GM23338 (cell line): ENCODE measurements at regions not wholly inside any gene's neighbourhood (a gene's known extent, or its start where the extent isn't known, plus 50 kb on each side); places are given as distances from the start of the nearest gene placed in this dataset.
A peak's percentile ranks its signal among the peaks of the same experiment; 100 is the strongest.

ENCODE experiments used
- ATAC-seq: fragments of 200-7000 bp; cut with Tn5 transposase; 3 replicates; pipeline ENCODE4 v1.9.1; 2020
- DNase-seq: peaks from one replicate; pipeline ENCODE4 v3.0.0-alpha.2; 2015; ENCODE audit warnings: low spot score
- H2AFZ ChIP-seq: fragments of 200-600 bp; sonication (generic); 2 replicates; pipeline ENCODE4 v1.8.0; 2016; ENCODE audit warnings: antibody characterized with exemption, mild to moderate bottlenecking, moderate library complexity
- H3F3A ChIP-seq: fragments of 200-600 bp; sonication (generic); replicated peaks from 2 replicates; pipeline ENCODE4 v1.8.0; 2017; ENCODE audit warnings: antibody characterized with exemption, mixed run types, low read depth
- H3K27ac ChIP-seq: fragments of 200-600 bp; sonication (generic); 2 replicates; pipeline ENCODE4 v1.6.1; 2016; ENCODE audit warnings: low read depth
- H3K27me3 ChIP-seq: fragments of 200-600 bp; sonication (generic); 2 replicates; pipeline ENCODE4 v1.8.0; 2016; ENCODE audit warnings: mild to moderate bottlenecking, mixed run types, moderate library complexity; ENCODE audit not compliant: insufficient read depth
- H3K36me3 ChIP-seq: fragments of 200-600 bp; sonication (generic); 2 replicates; pipeline ENCODE4 v1.8.0; 2016; ENCODE audit warnings: mild to moderate bottlenecking; ENCODE audit not compliant: insufficient read depth
- H3K4me1 ChIP-seq: fragments of 200-600 bp; sonication (generic); 2 replicates; pipeline ENCODE4 v1.8.0; 2016; ENCODE audit warnings: mild to moderate bottlenecking, moderate library complexity; ENCODE audit not compliant: insufficient read depth
- H3K4me2 ChIP-seq: fragments of 200-600 bp; sonication (generic); 2 replicates; pipeline ENCODE4 v1.7.1; 2017; ENCODE audit warnings: mixed run types
- H3K4me3 ChIP-seq: fragments of 200-600 bp; sonication (generic); 2 replicates; pipeline ENCODE4 v1.6.1; 2016; ENCODE audit warnings: mixed run types
- H3K79me2 ChIP-seq: fragments of 200-600 bp; sonication (generic); replicated peaks from 2 replicates; pipeline ENCODE4 v1.8.0; 2017; ENCODE audit warnings: mild to moderate bottlenecking; ENCODE audit not compliant: insufficient read depth
- H3K9me2 ChIP-seq: fragments of 200-600 bp; sonication (generic); 2 replicates; pipeline ENCODE4 v1.8.0; 2017; ENCODE audit not compliant: insufficient read depth
- H4K20me1 ChIP-seq: fragments of 200-600 bp; sonication (generic); replicated peaks from 2 replicates; pipeline ENCODE4 v1.8.0; 2017; ENCODE audit warnings: mild to moderate bottlenecking; ENCODE audit not compliant: insufficient read depth
- H3K27ac Mint-ChIP-seq: 2 replicates; pipeline ENCODE4 v1.8.0; 2020; ENCODE audit warnings: inconsistent platforms, mild to moderate bottlenecking, moderate library complexity, mixed read lengths
- H3K27me3 Mint-ChIP-seq: 3 replicates; pipeline ENCODE4 v1.8.0; 2022; ENCODE audit warnings: low read depth, mild to moderate bottlenecking, moderate library complexity, mixed read lengths, inconsistent platforms; ENCODE audit not compliant: insufficient read depth, poor library complexity
- H3K36me3 Mint-ChIP-seq: 3 replicates; pipeline ENCODE4 v1.8.0; 2021; ENCODE audit warnings: low read depth, mild to moderate bottlenecking, inconsistent platforms, moderate library complexity, mixed read lengths
- H3K4me1 Mint-ChIP-seq: 3 replicates; pipeline ENCODE4 v1.8.0; 2020; ENCODE audit warnings: mild to moderate bottlenecking, inconsistent platforms, mixed read lengths
- H3K4me3 Mint-ChIP-seq: 3 replicates; pipeline ENCODE4 v1.8.0; 2021; ENCODE audit warnings: moderate library complexity, mild to moderate bottlenecking, inconsistent platforms, mixed read lengths
- H3K9me3 Mint-ChIP-seq: 3 replicates; pipeline ENCODE4 v1.8.0; 2020; ENCODE audit warnings: moderate library complexity, mild to moderate bottlenecking, inconsistent platforms, mixed read lengths
- CREB1 ChIP-seq: fragments of 250-450 bp; sonication (Bioruptor Pico); IDR thresholded peaks from 2 replicates; pipeline ENCODE4 v1.5.0; 2020; ENCODE audit warnings: low read depth, mild to moderate bottlenecking, moderate library complexity
- CTCF ChIP-seq, 2 experiments: fragments of 200-600 bp in 1 of 2; sonication (generic) in 1 of 2; conservative IDR thresholded peaks; 2 replicates each; pipeline versions ENCODE4 v1.5.1 to v1.6.1; 2016 to 2017; ENCODE audit warnings: antibody characterized with exemption in 2 of 2, low read depth in 2 of 2, mild to moderate bottlenecking in 2 of 2, moderate library complexity in 1 of 2
- ETS1 ChIP-seq: IDR thresholded peaks from 2 replicates; pipeline ENCODE4 v1.6.1; 2016; ENCODE audit warnings: antibody characterized with exemption
- EZH2 ChIP-seq: fragments of 200-600 bp; sonication (generic); IDR thresholded peaks from one replicate; pipeline ENCODE4 v1.8.0; 2017; ENCODE audit warnings: antibody characterized with exemption, mild to moderate bottlenecking, low read depth; ENCODE audit not compliant: unreplicated experiment
- EZH2phosphoT487 ChIP-seq: fragments of 200-600 bp; sonication (generic); IDR thresholded peaks from one replicate; pipeline ENCODE4 v1.8.1; 2018; ENCODE audit warnings: antibody characterized with exemption; ENCODE audit not compliant: unreplicated experiment
- NANOG ChIP-seq: IDR thresholded peaks from 2 replicates; pipeline ENCODE4 v1.6.1; 2016; ENCODE audit warnings: antibody characterized with exemption, borderline replicate concordance
- STAT1 ChIP-seq: IDR thresholded peaks from one replicate; pipeline ENCODE4 v1.6.1; 2016; ENCODE audit warnings: antibody characterized with exemption; ENCODE audit not compliant: unreplicated experiment
- ZNF114 ChIP-seq: fragments of 250-450 bp; sonication (Bioruptor Pico); IDR thresholded peaks from 2 replicates; pipeline ENCODE4 v1.5.0; 2020; ENCODE audit warnings: mild to moderate bottlenecking, moderate library complexity
- ZNF331 ChIP-seq: fragments of 250-450 bp; sonication (Bioruptor Pico); IDR thresholded peaks from 2 replicates; pipeline ENCODE4 v1.5.0; 2020; ENCODE audit warnings: low read depth, mild to moderate bottlenecking, moderate library complexity

DNA sequence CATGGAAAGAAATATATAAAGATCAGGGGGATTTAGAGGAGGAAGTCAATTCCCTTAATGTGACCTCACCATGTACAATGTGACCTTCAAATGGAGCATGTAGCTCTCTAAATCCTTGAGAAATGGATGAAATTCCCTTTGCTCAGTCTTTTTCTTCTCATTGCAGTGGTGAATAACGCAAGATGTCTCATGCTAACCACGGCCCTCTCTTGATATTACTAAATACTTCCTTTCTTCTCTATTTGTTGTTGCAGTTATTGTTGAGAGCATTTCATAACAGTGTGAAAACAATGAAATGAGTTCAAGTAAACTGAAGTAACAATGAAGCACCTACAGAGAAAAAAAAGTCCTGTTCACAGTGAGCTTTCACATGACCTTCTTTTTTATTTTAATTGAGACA lies 55.6 kb downstream of the ZNF281 start:
- Histone ChIP-seq H3F3A (no peaks in the 10 kb centered on the region), H3K9me2 (no peaks in the 10 kb centered on the region), H4K20me1 (no peaks in the 10 kb centered on the region), H3K36me3 (no peaks in the 10 kb centered on the region), H2AFZ (no peak overlapping the region), H3K4me3 (no peak overlapping the region), H3K4me2 (no peak overlapping the region), H3K4me1 (peaks cover 3% of the 10 kb centered on the region; the same call in 1 of the 2 replicates), H3K27me3 (no peaks in the 10 kb centered on the region), H3K79me2 (no peaks in the 10 kb centered on the region), H3K27ac (0 out of 2 replicates have a peak overlapping the region, but pooled peaks have one; percentile 14)
- no peak for ATAC-seq
- no peak for TF ChIP-seq ZNF114 (CRISPR knock-in tag)
- TF ChIP-seq ETS1, result no peak
- TF ChIP-seq CREB1, result no peak
- TF ChIP-seq NANOG, result no peak
- no peak for TF ChIP-seq ZNF331 (CRISPR knock-in tag)
- no peak for TF ChIP-seq STAT1
- TF ChIP-seq CTCF (conservative IDR thresholded peaks at IDR 0.05; ENCODE audit: low read depth in 2 of 2), result no peak
- no peak for TF ChIP-seq EZH2phosphoT487
- Mint-ChIP-seq H3K4me3 (no peak overlapping the region), H3K9me3 (no peaks in the 10 kb centered on the region), H3K27ac (no peak overlapping the region), H3K4me1 (peaks cover 22% of the 10 kb centered on the region), H3K36me3 (peaks cover 7% of the 10 kb centered on the region; the same call in 2 of the 3 replicates), H3K27me3 (peaks cover 3% of the 10 kb centered on the region)
- DNase-seq, result no peak

DNA sequence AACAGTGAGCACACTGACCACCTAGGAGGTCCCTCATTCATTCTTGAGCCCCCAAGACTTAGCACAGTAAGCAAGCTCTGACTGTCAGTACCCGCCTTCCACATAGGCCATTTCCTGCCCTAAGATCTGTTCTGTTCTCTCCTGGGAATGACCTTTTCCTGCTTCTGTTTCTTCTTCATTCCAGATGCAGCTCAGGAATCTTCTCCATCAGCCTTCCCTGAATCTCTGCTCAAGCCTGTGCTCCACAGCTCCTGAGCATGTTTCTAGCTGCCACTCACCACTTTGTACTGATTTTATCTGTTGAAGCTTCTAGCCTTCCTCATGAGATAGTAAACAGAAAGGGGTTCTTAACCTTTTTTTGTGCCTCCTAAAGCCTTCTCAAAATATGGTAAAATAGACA lies 56.6 kb downstream of the ZNF281 start:
- no peaks in the 10 kb centered on the region for H3K9me2 ChIP-seq
- no peaks in the 10 kb centered on the region for H3K27me3 ChIP-seq
- H4K20me1 ChIP-seq, result no peaks in the 10 kb centered on the region
- H3K79me2 ChIP-seq, result no peaks in the 10 kb centered on the region
- no peak overlapping the region for H3K4me3 Mint-ChIP-seq
- peaks cover 22% of the 10 kb centered on the region for H3K4me1 Mint-ChIP-seq
- no peak overlapping the region for H3K4me3 ChIP-seq
- no peak for ATAC-seq
- no peaks in the 10 kb centered on the region for H3F3A ChIP-seq
- H3K9me3 Mint-ChIP-seq, result no peaks in the 10 kb centered on the region
- peaks cover 7% of the 10 kb centered on the region; the same call in 2 of the 3 replicates for H3K36me3 Mint-ChIP-seq
- H2AFZ ChIP-seq, result no peak overlapping the region
- no peak overlapping the region for H3K4me2 ChIP-seq
- no peak for DNase-seq
- H3K27ac Mint-ChIP-seq, result peak overlapping the region; percentile 48; the same call in 1 of the 2 replicates
- no peaks in the 10 kb centered on the region for H3K36me3 ChIP-seq
- H3K27me3 Mint-ChIP-seq, result peaks cover 3% of the 10 kb centered on the region
- H3K27ac ChIP-seq, result no peak overlapping the region
- peaks cover 3% of the 10 kb centered on the region; the same call in 1 of the 2 replicates for H3K4me1 ChIP-seq
- no peak for TF ChIP-seq CREB1
- no peak for TF ChIP-seq EZH2phosphoT487
- no peak for TF ChIP-seq EZH2
- no peak for TF ChIP-seq STAT1
- no peak for TF ChIP-seq CTCF (conservative IDR thresholded peaks at IDR 0.05; ENCODE audit: low read depth in 2 of 2)
- no peak for TF ChIP-seq NANOG
- TF ChIP-seq ETS1, result no peak
- TF ChIP-seq ZNF114 (CRISPR knock-in tag), result no peak
- no peak for TF ChIP-seq ZNF331 (CRISPR knock-in tag)
